ENCODE measurements at regions not wholly inside any gene's neighbourhood (a gene's known extent, or its start where the extent isn't known, plus 50 kb on each side); places are given as distances from the start of the nearest gene placed in this dataset.

DNA sequence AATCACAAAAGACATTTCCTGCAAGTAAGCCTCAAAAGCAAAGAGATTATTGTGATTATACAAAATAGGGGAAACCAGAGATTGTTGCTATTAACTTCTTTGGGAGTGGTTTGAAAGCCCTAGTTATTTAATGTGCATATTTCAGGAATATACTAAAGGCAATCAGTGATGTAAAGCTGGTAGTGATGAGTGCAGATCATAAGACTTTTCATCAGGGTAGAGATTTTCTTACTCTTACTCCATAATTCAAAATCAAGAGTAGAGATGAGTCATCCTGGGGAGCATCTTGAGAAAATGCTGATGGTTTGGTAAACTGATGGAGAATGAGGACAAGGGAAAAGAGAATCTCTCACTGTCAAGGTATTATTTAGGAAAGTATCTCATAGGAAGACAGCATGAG, 309.5 kb downstream of the FBXO15 start:
- no peak for TF ChIP-seq CTCF (IDR thresholded peaks at IDR 0.05; ENCODE audit: poor library complexity)
- no peak for TF ChIP-seq EZH2phosphoT487 (IDR thresholded peaks at IDR 0.05; ENCODE audit: low read depth, severe bottlenecking, unreplicated experiment)
- no peak for TF ChIP-seq EZH2 (IDR thresholded peaks at IDR 0.05; ENCODE audit: borderline replicate concordance)

All from hepatocyte (in vitro differentiated cells).